Heart left ventricle (tissue), 16 donors: ENCODE measurements at regions not wholly inside any gene's neighbourhood (a gene's known extent, or its start where the extent isn't known, plus 50 kb on each side); places are given as distances from the start of the nearest gene placed in this dataset.

Experiments
- ATAC-seq, 4 donors: fragments of 200-7000 bp; cut with Tn5 transposase; one replicate each; pipeline ENCODE4 v1.9.1; 2020 to 2022; ENCODE audit warnings: moderate library complexity in 4 of 4, mild to moderate bottlenecking in 3 of 4, moderate number of reproducible peaks in 1 of 4
- DNase-seq, 5 donors: peaks; one replicate each; pipeline ENCODE4 v3.0.0-alpha.2; 2020
- H3K27ac ChIP-seq, 12 donors: fragments of 200-600 bp; sonication (generic) in 4 of 12; one replicate each; pipeline versions ENCODE4 v1.5.0 to v1.8.0; 2016 to 2022; ENCODE audit warnings: mild to moderate bottlenecking in 2 of 12
- H3K27me3 ChIP-seq, 9 donors: fragments of 200-600 bp; sonication (generic) in 2 of 9; one replicate each; pipeline versions ENCODE4 v1.5.1 to v1.8.0; 2016 to 2022; ENCODE audit warnings: mild to moderate bottlenecking in 3 of 9
- H3K36me3 ChIP-seq, 9 donors: fragments of 200-600 bp; sonication (generic) in 2 of 9; one replicate each; pipeline versions ENCODE4 v1.5.0 to v1.8.0; 2018 to 2022; ENCODE audit warnings: mild to moderate bottlenecking in 2 of 9
- H3K4me1 ChIP-seq, 12 donors: fragments of 200-600 bp; sonication (generic) in 4 of 12; one replicate each; pipeline versions ENCODE4 v1.5.0 to v1.8.0; 2016 to 2022; ENCODE audit warnings: mild to moderate bottlenecking in 3 of 12
- H3K4me3 ChIP-seq, 12 donors: fragments of 200-600 bp; sonication (generic) in 4 of 12; one replicate each; pipeline versions ENCODE4 v1.5.0 to v1.8.0; 2017 to 2022; ENCODE audit warnings: mild to moderate bottlenecking in 9 of 12, moderate library complexity in 4 of 12
- H3K9me3 ChIP-seq, 12 donors: fragments of 200-600 bp; sonication (generic) in 4 of 12; one replicate each; pipeline versions ENCODE4 v1.5.0 to v1.8.0; 2016 to 2022; ENCODE audit warnings: mild to moderate bottlenecking in 1 of 12
- CTCF ChIP-seq, 12 donors: fragments of 200-600 bp; sonication (generic) in 4 of 12; IDR thresholded peaks; one replicate each; pipeline versions ENCODE4 v1.5.0 to v1.8.0; 2018 to 2022; ENCODE audit warnings: antibody characterized with exemption in 12 of 12, mild to moderate bottlenecking in 5 of 12
- POLR2A ChIP-seq, 2 donors: fragments of 450-650 bp; IDR thresholded peaks; one replicate each; pipeline ENCODE4 v1.6.1; 2017; ENCODE audit warnings: antibody characterized with exemption in 2 of 2, mild to moderate bottlenecking in 2 of 2, moderate library complexity in 2 of 2
- WGBS, 4 donors: extraction: QIAGEN DNeasy Blood & Tissue Kit in 2 of 4; methylation state at CpG; one replicate each; pipeline versions ENCODE4 v1.1.5 to v1.1.7; 2013 to 2018; 5-methylcytosine and 5-hydroxymethylcytosine counted together
- intact Hi-C, 10 donors: fragments of 100-400 bp; cut with DNase I; formaldehyde crosslinking; loops; one replicate each; pipeline versions ENCODE4 v1.11.1 to v1.14.2; 2022
- donor health status: ischemic (EF 13 %, LVEDD 7.1; RV severe dilation, severe dysfunction).
- donor health status: healthy with polysubstance abuse.
- donor health status: DM: no; HTN: yes; CAD: no.
- donor health status: DM: no; HTN: no; CAD: no.
- donor health status: ischemic (EF 25% LVEDD 6.9; RV normal size, moderate dysfunction).
- donor health status: ischemic (EF 25% LVEDD 5.7; RV mildly dilated, moderate dysfunction).
- donor health status: healthy.
- donor health status: DM: yes; HTN: yes; CAD: no.
- donor health status: ischemic (EF 35%, LVEDD 5.7; RV mildly dilated, moderate dysfunction).
- donor health status: nonischemic (EF 11% LVEDD 7.7; RV severe dilation, severe dysfunction).
- donor health status: DM: yes; HTN: yes; CAD: no.
- donor health status: PGD.
- donor health status: ischemic (EF 29% LVEDD 5.4; RV normal size, mild dysfunction).
- donor health status: nonischemic (EF 23%, LVEDD 6.1; RV moderate dilation, normal function).

GRCh38 chr5:174514983-174515394 lies 209.4 kb upstream of the MSX2 start:
- intact Hi-C loops, result no loop called here
- no peak for ATAC-seq
- 78 to 86% (median 82%) methylated on average over 10 of the region's 10 CpGs for WGBS, 4 donors

GRCh38 chr5:174516741-174517140 lies 207.6 kb upstream of the MSX2 start:
- Histone ChIP-seq H3K27ac (no peak overlapping the region), H3K27me3 (peaks cover 0 to 51% (median 7%) of the 10 kb centered on the region in 9 donors), H3K4me3 (no peak overlapping the region), H3K36me3 (no peaks in the 10 kb centered on the region), H3K9me3 (peaks cover 0 to 5% (median 0%) of the 10 kb centered on the region in 12 donors), H3K4me1 (no peaks in the 10 kb centered on the region)
- TF ChIP-seq CTCF (IDR thresholded peaks at IDR 0.05) (no peak), POLR2A (IDR thresholded peaks at IDR 0.05) (no peak)
- intact Hi-C loops, result no loop called here
- WGBS, 4 donors, result 43 to 74% (median 58%) methylated on average over 1 of the region's 1 CpG
- DNase-seq, result no peak
- no peak for ATAC-seq

More at GRCh38 chr5:174514983-174515394, 209.4 kb upstream of the MSX2 start:
- H3K27me3 ChIP-seq, result peaks cover 0 to 42% (median 4%) of the 10 kb centered on the region in 9 donors
- no peak for DNase-seq
- TF ChIP-seq POLR2A (IDR thresholded peaks at IDR 0.05), result no peak
- no peak for TF ChIP-seq CTCF (IDR thresholded peaks at IDR 0.05)
- no peak overlapping the region for H3K27ac ChIP-seq
- no peaks in the 10 kb centered on the region for H3K36me3 ChIP-seq
- H3K4me3 ChIP-seq, result no peak overlapping the region
- H3K4me1 ChIP-seq, result no peaks in the 10 kb centered on the region
- H3K9me3 ChIP-seq, result peaks cover 0 to 5% (median 0%) of the 10 kb centered on the region in 12 donors

- Histone ChIP-seq H3K9me3 (peaks cover 0 to 5% (median 0%) of the 10 kb centered on the region in 12 donors), H3K4me3 (no peak overlapping the region), H3K27ac (no peak overlapping the region), H3K27me3 (peaks cover 0 to 49% (median 7%) of the 10 kb centered on the region in 9 donors), H3K36me3 (no peaks in the 10 kb centered on the region), H3K4me1 (no peaks in the 10 kb centered on the region)
- intact Hi-C loops, result no loop called here
- TF ChIP-seq CTCF (IDR thresholded peaks at IDR 0.05) (no peak), POLR2A (IDR thresholded peaks at IDR 0.05) (no peak)
- ATAC-seq, result no peak
- 70 to 85% (median 74%) methylated on average over 7 of the region's 7 CpGs for WGBS, 4 donors
- DNase-seq, result no peak
Measured at GRCh38 chr5:174518512-174518911, 205.9 kb upstream of the MSX2 start.

- peaks cover 0 to 5% (median 0%) of the 10 kb centered on the region in 12 donors for H3K9me3 ChIP-seq
- intact Hi-C loops, result no loop called here
- H3K4me3 ChIP-seq, result no peak overlapping the region
- no peaks in the 10 kb centered on the region for H3K4me1 ChIP-seq
- no peak overlapping the region for H3K27ac ChIP-seq
- ATAC-seq (no peak), DNase-seq (no peak)
- TF ChIP-seq CTCF (IDR thresholded peaks at IDR 0.05) (no peak), POLR2A (IDR thresholded peaks at IDR 0.05) (no peak)
- 30 to 42% (median 32%) methylated on average over 19 of the region's 19 CpGs for WGBS, 4 donors
- H3K27me3 ChIP-seq, result peaks cover 0 to 56% (median 7%) of the 10 kb centered on the region in 9 donors
- no peaks in the 10 kb centered on the region for H3K36me3 ChIP-seq
Measured at GRCh38 chr5:174520420-174521396, 203.7 kb upstream of the MSX2 start.
